Globus pallidus (tissue), 1 donor: ENCODE measurements at regions not wholly inside any gene's neighbourhood (a gene's known extent, or its start where the extent isn't known, plus 50 kb on each side); places are given as distances from the start of the nearest gene placed in this dataset.

Experiments used
- DNase-seq: peaks from one replicate; pipeline ENCODE4 v3.0.0-alpha.2; 2015; ENCODE audit warnings: low spot score

- DNase-seq: peak; percentile 5
Measured at GRCh38 chr2:195498176-195498575, 158.8 kb upstream of the SLC39A10 start.

GRCh38 chr2:195496991-195497390 is 160.0 kb upstream of the SLC39A10 start:
- no peak for DNase-seq

- no peak for DNase-seq
Measured at GRCh38 chr2:195495966-195496365, 161.1 kb upstream of the SLC39A10 start.

- no peak for DNase-seq
Measured at GRCh38 chr2:195495351-195495750, 161.7 kb upstream of the SLC39A10 start.

- no peak for DNase-seq
Measured at GRCh38 chr2:195494451-195494850, 162.6 kb upstream of the SLC39A10 start.

DNA sequence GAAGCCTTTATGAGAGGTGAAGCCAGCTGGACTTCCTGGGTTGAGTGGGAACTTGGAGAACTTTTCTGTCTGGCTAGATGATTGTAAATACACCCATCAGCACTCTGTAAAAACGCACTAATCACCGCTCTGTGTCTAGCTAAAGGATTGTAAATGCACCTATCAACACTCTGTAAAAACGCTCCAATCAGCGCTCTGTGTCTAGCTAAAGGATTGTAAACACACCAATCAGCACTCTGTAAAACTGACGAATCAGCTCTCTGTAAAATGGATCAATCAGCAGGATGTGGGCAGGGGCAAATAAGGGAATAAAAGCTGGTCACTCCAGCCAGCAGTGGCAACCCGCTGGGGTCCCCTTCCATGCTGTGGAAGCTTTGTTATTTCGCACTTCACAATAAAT is 163.6 kb upstream of the SLC39A10 start:
- no peak for DNase-seq

GRCh38 chr2:195490319-195490718 is 166.7 kb upstream of the SLC39A10 start:
- DNase-seq: no peak

DNA sequence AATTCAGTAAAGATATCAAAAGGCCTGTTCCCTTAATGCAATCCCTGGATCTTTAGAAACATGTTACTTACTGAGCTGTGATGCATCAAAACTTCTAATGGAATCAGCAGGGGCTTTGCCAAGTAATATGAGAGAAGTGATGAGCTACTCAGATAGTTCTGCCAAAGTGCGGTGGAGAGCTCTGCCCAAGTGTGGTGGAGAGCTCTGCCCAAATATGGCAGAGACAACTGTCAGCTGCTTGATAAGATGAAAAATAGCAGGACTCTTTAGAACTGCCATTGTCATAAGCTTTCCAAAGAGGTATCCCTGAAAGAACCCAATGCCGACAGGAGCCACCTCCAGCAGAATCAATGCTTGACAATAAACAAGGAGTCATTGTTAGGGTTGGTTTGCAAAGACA is 167.9 kb upstream of the SLC39A10 start:
- DNase-seq: no peak

DNA sequence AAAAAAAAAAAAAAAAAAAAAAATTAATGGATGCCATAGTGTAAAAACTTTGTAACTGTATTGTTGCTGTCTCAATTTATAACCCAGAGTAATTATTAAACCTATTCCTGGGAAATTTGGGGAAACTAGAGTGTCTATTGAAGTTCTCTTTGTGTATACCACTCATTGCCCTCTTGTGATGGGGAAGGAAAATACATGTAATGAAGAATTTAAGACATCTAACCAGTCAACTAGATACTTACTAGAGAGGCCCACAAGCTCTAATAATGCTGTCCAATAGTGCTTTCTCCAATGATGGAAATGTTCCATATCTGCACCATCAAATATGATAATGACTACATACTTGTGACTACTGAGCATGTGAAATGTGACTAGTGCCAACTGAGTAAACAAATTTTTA is 168.5 kb upstream of the SLC39A10 start:
- DNase-seq: no peak

- no peak for DNase-seq
Measured at GRCh38 chr2:195486987-195487644, 169.9 kb upstream of the SLC39A10 start.

DNA sequence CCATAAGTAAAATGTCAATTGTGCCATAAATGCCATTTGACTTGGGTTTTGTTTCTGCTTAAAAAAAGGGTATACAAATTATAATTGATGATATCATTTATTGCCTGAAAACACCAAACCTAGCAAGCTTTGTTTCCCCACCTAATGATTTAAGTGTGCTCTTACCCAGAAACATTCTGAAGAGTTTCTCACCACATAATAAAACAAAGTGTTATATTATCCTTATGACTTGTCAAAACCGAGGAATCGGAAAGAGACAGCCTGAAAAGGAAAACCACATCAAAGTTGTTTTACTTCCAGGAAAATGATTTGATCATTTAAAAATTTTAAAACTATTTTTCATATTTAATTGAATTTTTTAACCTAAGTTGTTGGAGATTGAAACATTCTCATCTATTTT is 170.5 kb upstream of the SLC39A10 start:
- DNase-seq: no peak

GRCh38 chr2:195482010-195482409 is 175.0 kb upstream of the SLC39A10 start:
- no peak for DNase-seq

DNA sequence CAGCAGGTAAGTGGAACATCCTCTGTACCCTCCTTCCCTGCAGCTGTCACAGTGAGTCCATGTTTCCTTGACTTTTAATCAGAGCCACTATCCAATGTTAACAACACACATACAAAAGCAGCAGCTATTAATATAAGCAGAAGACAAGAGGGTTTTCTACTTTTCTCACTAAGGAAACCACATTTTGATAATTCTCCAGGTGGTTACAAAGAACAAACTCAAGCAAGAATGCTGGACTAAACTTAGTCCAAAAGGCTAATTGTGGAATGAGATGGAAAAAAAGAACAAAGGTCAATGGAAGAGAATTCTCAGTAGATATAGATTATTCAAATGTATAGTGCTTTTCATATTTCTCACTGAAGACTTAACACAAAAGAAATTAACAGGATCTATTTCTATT is 176.9 kb upstream of the SLC39A10 start:
- no peak for DNase-seq

GRCh38 chr2:195479407-195479806 is 177.6 kb upstream of the SLC39A10 start:
- no peak for DNase-seq

DNA sequence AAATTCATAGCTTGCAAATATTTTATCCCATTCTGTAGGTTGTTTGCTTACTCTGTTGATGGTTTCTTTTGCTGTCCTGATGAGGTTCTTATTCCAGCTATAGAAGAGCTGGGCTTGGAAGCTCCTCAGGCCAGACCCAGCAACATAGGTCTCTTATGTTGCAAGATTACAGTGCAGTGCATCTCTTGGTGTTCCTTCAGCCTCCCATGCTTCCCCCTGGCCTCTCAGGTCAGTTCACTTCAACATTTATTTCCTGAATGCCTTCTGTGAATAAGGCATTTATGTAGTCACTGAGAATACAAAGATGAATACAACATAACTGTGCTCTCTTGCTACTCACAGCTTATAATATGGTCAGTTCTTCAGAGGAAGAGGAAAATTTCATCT is 179.0 kb upstream of the SLC39A10 start:
- DNase-seq: no peak

DNA sequence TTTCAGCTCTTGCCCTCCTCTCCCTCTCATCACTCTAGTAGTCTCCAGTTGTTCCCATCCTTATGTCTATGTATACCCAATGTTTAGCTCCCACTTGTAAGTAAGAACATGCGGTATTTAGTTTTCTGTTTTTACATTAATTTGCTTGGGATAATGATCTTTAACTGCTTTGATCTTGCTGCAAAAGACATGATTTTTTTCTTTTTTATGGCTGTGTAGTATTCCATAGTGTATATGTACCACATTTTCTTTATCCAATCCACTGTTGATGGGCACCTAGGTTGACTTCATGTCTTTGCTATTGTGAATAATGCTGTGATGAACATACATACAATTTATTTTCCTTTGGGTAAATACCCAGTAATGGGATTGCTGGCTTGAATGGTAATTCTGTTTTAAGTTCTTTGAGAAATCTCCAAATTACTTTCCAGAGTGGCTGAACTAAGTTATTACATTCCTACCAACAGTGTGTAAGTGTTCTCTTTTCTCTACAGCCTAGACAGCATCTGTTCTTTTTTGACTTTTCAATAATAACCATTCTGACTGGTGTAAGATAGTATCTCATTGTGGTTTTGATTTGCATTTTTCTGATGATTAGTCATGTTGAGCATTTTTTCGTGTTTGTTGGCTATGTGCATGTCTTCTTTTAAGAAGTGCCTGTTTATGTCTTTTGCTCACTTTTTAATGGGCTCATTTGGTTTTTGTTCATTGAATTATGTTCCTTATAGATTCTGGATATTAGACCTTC is 179.6 kb upstream of the SLC39A10 start:
- DNase-seq: no peak

DNA sequence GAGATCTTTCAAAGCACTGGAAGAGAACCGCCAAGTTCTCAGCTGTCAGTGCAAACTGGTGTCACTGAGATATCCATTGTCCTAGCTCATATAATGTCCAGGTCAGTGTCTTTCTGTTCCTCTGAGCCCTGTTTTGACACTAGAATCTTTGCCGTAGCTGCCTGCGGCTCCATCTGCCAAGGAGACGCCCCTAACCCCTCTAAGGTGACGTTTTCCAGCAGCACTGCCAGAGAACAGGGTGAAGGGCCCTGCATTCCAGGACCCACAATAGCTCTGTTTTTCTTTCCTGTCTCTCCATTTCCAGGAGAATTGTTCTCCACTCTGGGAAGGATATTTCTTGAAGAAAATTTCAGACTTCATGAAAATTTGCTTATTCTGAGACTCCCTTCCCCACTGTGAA is 181.7 kb upstream of the SLC39A10 start:
- DNase-seq: no peak

DNA sequence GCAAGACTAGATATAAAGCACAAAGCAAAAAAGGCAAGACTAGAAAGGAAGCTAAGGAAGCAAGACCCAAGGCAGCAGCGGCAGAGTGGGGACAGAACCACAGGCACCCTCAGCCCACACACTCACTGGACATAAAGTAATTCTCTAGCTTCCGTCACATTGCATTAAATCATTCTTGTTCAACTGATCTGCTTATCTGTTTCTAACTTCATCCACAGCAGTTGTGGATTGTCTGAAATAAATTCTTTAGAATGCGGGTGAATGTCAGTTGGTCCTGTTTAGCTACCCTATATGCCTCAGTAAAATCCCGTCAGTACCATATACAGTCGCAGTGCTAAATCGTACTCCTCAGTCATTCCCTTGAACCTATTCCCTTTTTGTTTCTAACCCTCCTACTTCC is 183.2 kb upstream of the SLC39A10 start:
- no peak for DNase-seq

DNA sequence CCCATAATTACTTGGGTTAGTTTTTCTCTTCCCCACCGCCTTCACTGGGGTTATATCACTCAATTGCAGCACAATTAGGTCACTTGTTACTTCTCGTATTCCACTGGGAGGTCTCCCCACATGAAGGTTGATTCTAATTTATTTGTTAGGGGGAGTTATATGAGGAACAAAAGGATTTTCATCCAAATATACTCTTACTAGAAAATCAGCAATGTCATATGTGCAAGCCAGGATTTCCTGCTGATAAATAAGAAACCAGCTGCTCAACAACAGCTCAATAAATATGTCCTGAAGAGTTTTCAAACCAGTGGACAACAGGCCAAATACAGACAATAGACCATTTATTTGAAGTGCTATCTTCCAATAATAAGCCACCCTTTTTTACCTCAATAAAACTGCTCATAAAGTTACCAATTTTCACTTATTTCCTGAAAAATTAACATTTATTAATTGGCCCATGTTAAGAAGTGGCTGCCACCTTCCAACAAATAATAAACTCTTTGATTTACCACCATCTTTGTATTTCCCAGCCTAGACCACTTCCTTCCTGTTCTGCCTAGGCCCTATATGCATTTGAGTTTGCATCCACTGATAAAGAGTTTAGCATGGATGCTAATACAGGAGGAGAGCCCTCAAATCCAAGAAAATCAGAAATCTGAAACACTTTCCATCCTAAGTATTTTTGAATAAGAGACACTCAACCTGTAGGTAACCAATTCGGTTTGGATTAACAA is 184.4 kb upstream of the SLC39A10 start:
- DNase-seq: no peak

GRCh38 chr2:195471807-195472206 is 185.2 kb upstream of the SLC39A10 start:
- no peak for DNase-seq

DNA sequence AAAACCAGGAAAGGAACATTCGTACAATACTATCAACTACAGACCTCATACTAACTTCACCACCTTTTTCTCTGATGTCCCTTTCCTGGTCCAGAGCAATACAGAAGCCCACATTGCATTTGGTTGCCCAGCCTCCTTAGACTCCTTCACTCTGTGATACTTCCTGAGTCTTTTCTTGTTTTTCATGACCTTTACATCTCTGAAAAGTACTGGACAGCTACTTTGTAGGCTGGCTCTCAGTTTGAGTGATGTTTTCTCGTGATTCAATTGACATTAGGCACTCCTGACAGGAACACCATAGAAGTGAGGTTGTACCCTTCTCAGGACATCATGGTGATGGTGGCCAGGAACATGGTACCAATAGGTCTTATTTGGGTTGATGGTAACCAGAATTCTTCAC is 185.9 kb upstream of the SLC39A10 start:
- DNase-seq: no peak

DNA sequence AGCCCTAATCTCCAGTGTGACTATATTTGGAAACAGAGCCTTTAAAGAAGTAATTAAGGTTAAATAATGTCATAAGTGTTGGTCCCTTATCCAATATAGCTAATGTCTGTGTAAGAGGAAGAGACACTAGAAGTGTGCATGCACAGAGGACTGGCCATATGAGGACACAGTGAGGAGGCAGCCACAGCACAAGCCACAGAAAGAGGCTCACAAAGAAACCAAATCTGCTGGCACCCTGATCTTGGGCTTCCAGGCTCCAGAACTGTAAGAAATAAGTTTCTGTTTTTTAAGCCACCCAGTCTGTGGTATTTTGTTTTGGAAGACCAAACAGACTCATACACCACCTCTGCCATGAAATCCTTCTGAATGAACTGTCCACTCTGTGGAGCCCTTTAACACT is 186.4 kb upstream of the SLC39A10 start:
- no peak for DNase-seq

GRCh38 chr2:195468771-195469170 is 188.3 kb upstream of the SLC39A10 start:
- no peak for DNase-seq
